Mesodermal cell (in vitro differentiated cells): ENCODE measurements at regions not wholly inside any gene's neighbourhood (a gene's known extent, or its start where the extent isn't known, plus 50 kb on each side); places are given as distances from the start of the nearest gene placed in this dataset.

Experiments used
- H3K27ac ChIP-seq: 2 replicates; pipeline ENCODE4 v1.7.0; 2013; ENCODE audit warnings: mild to moderate bottlenecking, low read depth, low read length, moderate library complexity; ENCODE audit not compliant: severe bottlenecking
- H3K36me3 ChIP-seq: 2 replicates; pipeline ENCODE4 v1.7.1; 2013; ENCODE audit warnings: mild to moderate bottlenecking, low read length, moderate library complexity; ENCODE audit not compliant: control insufficient read depth, insufficient read depth
- H3K4me1 ChIP-seq: one replicate; pipeline ENCODE4 v1.7.1; 2013; ENCODE audit warnings: mild to moderate bottlenecking, low read length; ENCODE audit not compliant: insufficient read depth, control insufficient read depth, poor library complexity, severe bottlenecking
- H3K4me3 ChIP-seq: 2 replicates; pipeline ENCODE4 v1.7.0; 2013; ENCODE audit warnings: low read length, control low read depth, mild to moderate bottlenecking; ENCODE audit not compliant: insufficient read depth, poor library complexity, severe bottlenecking; ENCODE audit errors: extremely low read depth
- H3K9me3 ChIP-seq: 2 replicates; pipeline ENCODE4 v1.7.1; 2013; ENCODE audit warnings: mild to moderate bottlenecking, low read length, moderate library complexity; ENCODE audit not compliant: control insufficient read depth
- WGBS, 2 experiments: methylation state at CpG; one replicate each; pipeline ENCODE4 v1.1.5; 2013; ENCODE audit warnings: missing lambda C conversion rate in 2 of 2; ENCODE audit not compliant: insufficient coverage in 2 of 2; 5-methylcytosine and 5-hydroxymethylcytosine counted together

DNA sequence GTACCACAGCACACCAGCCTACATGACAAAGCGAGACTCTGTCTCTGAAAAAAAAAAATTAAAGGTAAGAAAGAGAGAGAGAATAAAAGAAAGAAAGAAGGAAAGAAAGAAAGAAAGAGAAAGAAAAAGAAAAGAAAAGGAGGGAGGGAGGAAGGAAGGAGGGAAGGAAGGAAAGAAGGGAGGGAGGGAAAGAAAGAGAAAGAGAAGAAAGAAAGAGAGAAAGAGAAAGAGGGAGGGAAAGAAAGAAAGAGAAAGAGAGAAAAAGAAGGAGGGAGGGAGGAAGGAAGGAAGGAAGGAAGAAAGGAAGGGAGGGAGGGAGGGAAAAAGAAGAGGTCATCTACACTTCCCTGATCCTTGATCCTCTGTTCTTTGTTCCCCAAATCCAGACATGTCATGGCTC, 104.8 kb upstream of the GJB5 start:
- no peak overlapping the region for H3K4me3 ChIP-seq
- H3K27ac ChIP-seq: no peak overlapping the region
- H3K9me3 ChIP-seq: no peaks in the 10 kb centered on the region
- no peaks in the 10 kb centered on the region for H3K4me1 ChIP-seq
- 80% methylated on average over 1 of the region's 1 CpG; no CpG with 5 or more reads in 1 of the 2 experiments for WGBS, 2 experiments
- no peaks in the 10 kb centered on the region for H3K36me3 ChIP-seq

DNA sequence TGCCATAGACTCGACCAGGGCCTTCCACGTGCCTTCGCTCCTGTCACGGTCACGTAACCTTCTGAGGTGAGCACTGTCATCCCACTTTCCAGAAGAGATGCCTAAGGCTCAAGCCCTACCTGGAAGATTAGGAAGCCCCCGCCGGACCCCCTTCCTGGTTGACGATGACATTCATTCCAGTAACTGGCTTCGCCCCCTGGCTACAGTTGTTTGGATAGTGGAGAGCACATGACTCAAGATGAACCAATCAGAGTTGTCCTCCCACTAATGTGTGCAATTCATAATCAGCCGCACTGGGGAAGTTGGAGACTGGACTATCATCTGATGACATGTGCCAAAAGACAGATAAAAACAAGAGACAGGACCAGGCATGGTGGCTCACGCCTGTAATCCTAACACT, 104.0 kb upstream of the GJB5 start:
- H3K27ac ChIP-seq: no peak overlapping the region
- WGBS, 2 experiments: 92% methylated on average over 7 to 9 of the region's 11 CpGs
- H3K36me3 ChIP-seq: no peaks in the 10 kb centered on the region
- no peaks in the 10 kb centered on the region for H3K4me1 ChIP-seq
- no peaks in the 10 kb centered on the region for H3K9me3 ChIP-seq
- no peak overlapping the region for H3K4me3 ChIP-seq

DNA sequence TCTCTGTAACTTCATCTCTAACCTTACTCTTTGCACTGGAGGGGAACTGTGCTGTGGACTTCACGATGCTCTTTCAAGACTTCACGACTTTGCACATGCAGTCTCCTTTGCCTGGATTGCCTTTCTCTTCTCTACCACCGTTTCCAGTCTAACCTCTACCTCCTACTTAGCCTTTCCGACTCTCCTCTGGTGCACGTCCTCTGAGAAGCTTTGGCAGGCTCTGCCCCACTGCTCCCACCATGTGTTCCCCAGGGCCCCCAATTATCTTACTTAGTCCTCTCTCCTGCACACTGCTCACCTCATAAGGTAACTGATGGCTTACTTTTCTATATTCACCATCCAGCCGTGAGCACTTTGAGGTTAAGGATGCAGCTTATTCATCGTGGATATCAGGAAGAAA, 101.7 kb upstream of the GJB5 start:
- no peaks in the 10 kb centered on the region for H3K4me1 ChIP-seq
- no peaks in the 10 kb centered on the region for H3K36me3 ChIP-seq
- H3K27ac ChIP-seq: no peak overlapping the region
- H3K4me3 ChIP-seq: no peak overlapping the region
- WGBS, 2 experiments: 84 to 91% methylated on average over 5 to 7 of the region's 7 CpGs
- H3K9me3 ChIP-seq: no peaks in the 10 kb centered on the region

DNA sequence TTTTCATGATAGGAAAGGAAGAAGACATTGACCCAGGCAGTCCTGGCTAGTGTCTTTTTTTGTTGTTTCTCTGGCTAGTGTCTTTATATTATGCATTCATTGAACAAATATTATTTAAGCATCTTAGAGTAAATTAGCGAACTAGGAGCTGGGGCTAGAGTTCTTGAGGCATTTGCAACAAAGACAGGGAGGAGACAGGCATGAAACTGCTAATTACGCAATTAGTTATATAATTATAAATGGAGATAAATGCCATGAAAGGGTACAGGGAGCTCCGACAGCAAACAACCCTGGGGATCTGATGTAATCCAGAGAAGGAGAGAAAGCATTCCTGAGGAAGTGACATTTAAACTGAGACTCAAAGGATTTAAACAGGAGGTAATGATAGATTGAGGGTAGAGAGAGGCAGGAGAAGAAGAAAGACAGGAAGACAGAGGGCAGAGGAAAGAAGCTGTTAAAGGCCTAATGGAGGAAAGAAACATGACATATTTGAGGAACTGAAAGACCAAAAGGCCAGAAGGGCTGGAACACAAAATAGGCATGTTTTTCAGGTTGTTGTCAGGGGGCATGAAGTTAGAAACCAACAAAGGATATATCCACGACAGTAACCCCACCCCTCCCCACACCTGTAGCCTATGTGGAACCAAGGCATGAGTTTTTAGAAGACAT, 99.5 kb upstream of the GJB5 start:
- Histone ChIP-seq H3K4me1 (no peaks in the 10 kb centered on the region), H3K27ac (no peak overlapping the region), H3K4me3 (no peak overlapping the region), H3K36me3 (no peaks in the 10 kb centered on the region), H3K9me3 (no peaks in the 10 kb centered on the region)
- 73 to 74% methylated on average over 2 to 3 of the region's 4 CpGs for WGBS, 2 experiments

DNA sequence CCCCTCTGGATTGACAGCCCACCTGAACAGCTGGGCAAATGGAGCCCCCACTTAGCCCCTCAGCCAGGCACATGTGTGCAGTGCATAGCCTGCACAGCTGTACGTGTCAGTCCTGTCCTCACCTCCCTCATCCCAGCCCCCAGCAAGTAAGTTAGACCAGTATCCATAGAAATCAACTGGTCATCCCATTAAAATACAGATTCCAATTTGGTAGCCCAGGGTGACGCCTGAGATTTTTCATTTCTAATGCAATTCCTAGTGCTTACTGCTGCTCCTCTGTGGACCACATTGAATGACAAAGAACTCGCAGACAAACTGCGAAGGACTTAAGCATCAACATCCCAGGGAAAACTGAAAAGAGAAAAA, 99.0 kb upstream of the GJB5 start:
- no peaks in the 10 kb centered on the region for H3K4me1 ChIP-seq
- H3K9me3 ChIP-seq: no peaks in the 10 kb centered on the region
- H3K27ac ChIP-seq: no peak overlapping the region
- WGBS, 2 experiments: 76 to 78% methylated on average over 4 of the region's 4 CpGs
- H3K4me3 ChIP-seq: no peak overlapping the region
- H3K36me3 ChIP-seq: no peaks in the 10 kb centered on the region

DNA sequence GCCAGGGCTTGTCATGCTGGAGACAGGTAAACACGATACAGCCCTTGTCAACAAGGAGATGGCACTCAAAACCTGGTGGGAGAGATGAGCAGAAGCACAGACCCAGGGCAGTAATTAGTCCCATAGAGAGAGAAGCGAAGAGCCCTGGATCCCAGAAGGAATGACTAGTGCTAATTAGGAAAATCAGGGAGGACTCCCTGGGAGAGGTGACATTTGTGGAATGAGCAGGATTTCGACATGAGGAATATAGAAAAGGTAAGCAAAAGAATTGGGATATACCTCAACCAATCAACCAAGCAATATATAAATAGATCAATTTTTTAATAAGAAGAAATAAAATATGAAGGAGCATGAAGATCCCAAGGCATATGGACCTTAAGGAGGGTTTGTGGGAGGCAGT, 98.5 kb upstream of the GJB5 start:
- no peaks in the 10 kb centered on the region for H3K36me3 ChIP-seq
- H3K9me3 ChIP-seq: no peaks in the 10 kb centered on the region
- 83 to 90% methylated on average over 2 of the region's 3 CpGs for WGBS, 2 experiments
- no peak overlapping the region for H3K4me3 ChIP-seq
- H3K27ac ChIP-seq: no peak overlapping the region
- H3K4me1 ChIP-seq: no peaks in the 10 kb centered on the region

DNA sequence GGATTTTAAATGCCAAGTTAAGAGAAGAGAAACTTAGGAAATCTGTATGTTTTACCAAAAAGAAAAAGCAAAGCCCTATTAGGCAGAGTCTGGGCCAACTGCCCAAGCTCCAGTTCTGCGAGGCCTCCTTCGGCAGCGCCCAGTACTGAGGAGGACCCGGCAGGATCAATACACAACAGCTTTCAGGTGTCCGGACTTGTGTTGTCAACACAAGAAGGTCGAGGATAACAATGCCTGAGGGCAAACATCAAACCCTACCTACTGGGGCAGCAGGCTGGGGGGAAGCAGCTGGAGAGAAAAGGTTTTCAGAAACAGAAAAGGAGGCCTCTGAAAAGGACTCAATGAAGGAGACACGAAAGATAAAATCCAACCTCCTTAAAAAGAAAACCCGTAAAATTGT, 98.1 kb upstream of the GJB5 start:
- no peak overlapping the region for H3K27ac ChIP-seq
- WGBS, 2 experiments: 65 to 81% methylated on average over 4 of the region's 8 CpGs
- H3K9me3 ChIP-seq: no peaks in the 10 kb centered on the region
- no peaks in the 10 kb centered on the region for H3K4me1 ChIP-seq
- no peaks in the 10 kb centered on the region for H3K36me3 ChIP-seq
- H3K4me3 ChIP-seq: no peak overlapping the region

DNA sequence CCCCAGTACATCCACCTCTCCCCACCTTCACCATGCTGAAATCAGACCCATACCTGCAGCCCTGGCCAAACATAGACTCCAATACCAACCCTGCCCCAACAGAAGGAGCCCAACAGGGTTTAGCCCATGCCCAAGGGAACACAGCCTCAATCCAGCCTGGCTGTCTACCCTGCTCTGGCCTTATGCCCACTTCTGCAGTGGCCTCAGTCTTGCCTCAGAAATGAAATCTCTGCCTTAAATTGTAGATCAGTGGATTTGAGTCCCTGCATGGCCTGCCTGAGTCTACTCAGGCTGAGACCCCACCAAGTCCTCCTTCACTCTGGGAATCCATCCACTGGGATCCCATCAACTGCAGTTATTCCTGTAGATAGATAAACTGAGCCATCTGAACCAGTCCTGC, 97.6 kb upstream of the GJB5 start:
- no peaks in the 10 kb centered on the region for H3K4me1 ChIP-seq
- H3K36me3 ChIP-seq: no peaks in the 10 kb centered on the region
- H3K4me3 ChIP-seq: no peak overlapping the region
- no peaks in the 10 kb centered on the region for H3K9me3 ChIP-seq
- H3K27ac ChIP-seq: no peak overlapping the region

DNA sequence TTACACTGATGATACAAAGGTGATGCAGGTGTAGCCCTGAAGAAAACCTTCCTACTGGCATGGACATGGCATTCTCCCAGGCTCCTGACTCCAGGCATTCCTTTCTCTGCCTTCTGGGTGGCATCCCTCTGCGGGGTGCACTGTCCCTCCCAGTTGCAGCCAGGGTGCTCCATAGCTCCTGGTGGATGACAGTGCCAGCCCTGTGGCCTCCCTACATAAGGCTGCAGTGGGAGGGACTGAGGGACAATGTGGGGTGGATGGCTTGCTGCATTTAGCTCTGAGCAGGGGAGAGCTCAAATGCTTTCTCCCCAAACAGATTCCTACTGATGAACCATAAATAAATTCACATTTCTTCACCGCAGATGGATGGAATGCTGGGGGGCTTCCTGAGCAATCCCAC, 97.0 kb upstream of the GJB5 start:
- Histone ChIP-seq H3K4me3 (no peak overlapping the region), H3K27ac (no peak overlapping the region), H3K9me3 (no peaks in the 10 kb centered on the region), H3K36me3 (no peaks in the 10 kb centered on the region), H3K4me1 (no peaks in the 10 kb centered on the region)
- 80 to 90% methylated on average over 1 to 2 of the region's 2 CpGs for WGBS, 2 experiments

DNA sequence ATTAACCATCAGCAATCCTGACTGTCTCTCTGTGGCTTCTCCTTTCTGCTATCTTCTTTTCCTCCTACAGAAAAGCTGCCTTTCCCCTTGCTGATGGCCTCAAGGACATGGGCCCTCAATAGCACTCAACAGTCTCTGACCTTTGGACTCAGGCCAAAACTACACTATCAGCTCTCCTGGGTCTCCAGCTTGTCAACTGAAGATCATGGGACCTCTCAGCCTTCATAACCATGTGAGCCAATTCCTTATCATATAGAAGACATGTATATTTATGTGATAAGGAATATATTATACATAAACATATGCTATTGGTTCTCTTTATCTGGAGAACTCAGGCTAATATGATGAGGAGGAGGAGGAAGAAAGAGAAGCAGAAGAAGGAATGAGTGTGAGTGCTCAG, 91.8 kb upstream of the GJB5 start:
- Histone ChIP-seq H3K9me3 (no peaks in the 10 kb centered on the region), H3K36me3 (no peaks in the 10 kb centered on the region), H3K27ac (no peak overlapping the region), H3K4me3 (no peak overlapping the region), H3K4me1 (no peaks in the 10 kb centered on the region)

DNA sequence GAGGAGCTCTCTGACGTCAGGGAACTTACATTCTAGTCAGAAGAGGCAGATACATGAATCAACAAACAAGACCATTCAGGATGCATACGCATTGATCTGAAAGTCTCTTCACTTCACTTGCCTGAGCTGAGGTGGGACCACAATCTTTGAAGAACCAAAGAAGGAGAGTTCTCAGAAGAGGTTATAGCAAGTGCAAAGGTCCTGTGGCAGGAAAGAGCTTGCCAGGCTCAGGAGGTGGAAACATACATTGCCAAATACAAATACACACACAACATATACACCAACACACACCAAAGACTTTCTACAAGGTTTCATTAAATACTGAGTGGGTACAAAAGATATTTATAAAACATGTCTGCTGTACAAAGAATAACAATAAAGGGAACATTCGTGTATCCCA, 86.8 kb upstream of the GJB5 start:
- Histone ChIP-seq H3K27ac (no peak overlapping the region), H3K9me3 (peaks cover 13% of the 10 kb centered on the region), H3K36me3 (no peaks in the 10 kb centered on the region), H3K4me1 (no peaks in the 10 kb centered on the region), H3K4me3 (no peak overlapping the region)
- 85 to 91% methylated on average over 2 to 3 of the region's 3 CpGs for WGBS, 2 experiments
